ENCODE measurements at regions not wholly inside any gene's neighbourhood (a gene's known extent, or its start where the extent isn't known, plus 50 kb on each side); places are given as distances from the start of the nearest gene placed in this dataset.
"Not testable (repeated sequence)": the region's sequence is repeated elsewhere in the genome, so short reads cannot be mapped to it uniquely, and the experiment has no call there.

DNA sequence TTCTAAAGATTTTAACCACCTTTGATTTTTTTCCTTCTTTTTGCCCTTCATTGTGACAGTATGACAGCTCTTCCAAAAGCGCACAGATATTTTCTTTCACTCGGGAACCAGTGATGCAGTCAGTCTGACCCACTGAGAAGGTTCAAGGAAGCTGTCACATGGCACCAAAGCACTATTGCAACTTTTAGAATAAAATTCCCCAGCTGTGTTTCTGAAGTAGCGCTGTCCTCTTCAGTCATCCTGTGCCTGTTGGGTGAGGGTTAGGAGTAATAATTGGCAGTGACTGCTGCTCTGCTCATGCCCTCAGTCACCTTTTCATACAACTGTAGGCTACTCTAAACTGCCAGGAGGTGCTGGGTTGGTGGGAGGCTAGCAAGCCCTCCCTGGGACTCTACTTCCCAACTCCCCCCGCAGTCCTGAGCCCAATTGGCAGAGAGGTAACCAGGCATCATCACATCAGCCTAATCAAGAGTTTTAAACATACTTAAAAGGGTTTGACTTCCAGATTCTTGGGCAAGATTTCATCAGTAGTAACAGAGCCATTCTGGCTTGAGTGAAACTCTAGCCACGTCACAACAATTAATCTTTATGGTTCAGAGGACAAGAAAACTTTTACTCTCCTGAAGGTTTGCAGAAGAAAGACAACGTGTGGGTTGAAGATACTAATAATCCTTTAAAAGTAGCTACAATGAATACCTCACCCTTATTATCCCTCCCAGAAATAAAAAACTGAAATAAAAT lies 473.3 kb downstream of the FBXO15 start:
- no peak for DNase-seq

DNA sequence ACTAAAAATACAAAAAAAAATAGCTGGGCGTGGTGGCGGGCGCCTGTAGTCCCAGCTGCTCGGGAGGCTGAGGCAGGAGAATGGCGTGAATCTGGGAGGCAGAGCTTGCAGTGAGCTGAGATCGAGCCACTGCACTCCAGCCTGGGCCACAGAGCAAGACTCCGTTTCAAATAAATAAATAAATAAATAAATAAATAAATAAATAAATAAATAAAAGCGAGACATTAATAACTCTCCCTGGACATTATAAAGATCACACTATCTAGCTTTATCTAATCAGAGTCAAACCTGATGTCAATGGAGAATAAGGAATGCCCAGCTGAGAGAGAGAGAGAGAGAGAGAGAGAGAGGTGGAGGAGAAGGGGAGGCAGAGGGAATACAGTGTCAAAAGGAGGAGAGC lies 476.2 kb downstream of the FBXO15 start:
- not testable (repeated sequence) for DNase-seq

DNA sequence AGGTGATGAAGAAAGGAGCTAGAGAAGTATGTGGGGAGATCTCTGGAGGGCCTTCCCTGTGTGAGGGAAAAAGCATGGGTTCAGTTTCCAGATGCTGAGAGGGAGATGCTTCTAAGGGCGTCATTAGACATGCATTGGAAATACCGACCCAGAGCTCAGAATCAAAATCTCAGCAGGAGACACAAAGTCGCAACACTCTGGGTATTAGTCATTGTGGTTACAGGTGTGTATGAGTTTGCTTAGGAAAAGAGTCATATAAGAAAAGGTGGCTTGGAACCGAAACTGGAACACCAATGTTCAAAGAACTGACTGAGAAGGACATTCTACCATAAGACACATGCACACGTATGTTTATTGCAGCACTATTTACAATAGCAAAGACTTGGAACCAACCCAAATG lies 477.1 kb downstream of the FBXO15 start:
- DNase-seq, result no peak

DNA sequence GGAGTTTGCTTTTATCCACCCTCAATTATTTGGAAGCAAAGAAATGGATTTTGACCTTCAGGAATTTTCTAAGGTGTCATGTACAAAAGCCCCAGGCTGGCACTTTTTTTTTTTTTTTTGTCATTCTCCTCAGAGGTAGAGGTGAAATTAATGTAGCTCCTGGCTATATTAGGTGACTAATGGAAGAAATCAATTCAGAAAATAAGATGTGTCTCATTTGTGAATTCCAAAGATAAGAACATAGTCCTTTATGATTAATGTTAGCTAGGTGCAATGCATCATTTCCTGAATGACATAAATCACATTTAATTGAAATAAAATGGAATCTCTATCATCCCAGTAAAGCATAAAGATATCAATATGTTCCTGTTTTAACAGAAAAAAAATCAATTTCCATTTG lies 477.6 kb downstream of the FBXO15 start:
- DNase-seq, result no peak

DNA sequence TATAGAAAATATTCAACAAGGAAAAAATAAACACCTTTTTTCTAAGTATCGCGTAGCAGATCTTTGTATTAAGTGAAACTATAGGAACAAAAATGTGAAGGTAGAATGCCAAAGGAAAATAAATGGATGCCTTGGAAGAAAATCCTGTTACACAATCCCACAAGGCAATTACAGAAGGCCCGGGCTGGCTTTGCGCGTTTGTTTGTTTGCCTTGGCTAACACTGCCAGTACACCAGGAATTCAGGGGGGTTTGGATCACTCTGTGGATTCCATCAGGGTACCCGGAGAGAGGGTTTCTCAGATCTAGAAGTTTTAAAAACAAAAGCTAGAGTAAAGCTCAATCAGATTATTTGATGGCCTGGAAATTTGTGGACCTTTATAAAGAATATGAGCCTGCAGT lies 478.3 kb downstream of the FBXO15 start:
- no peak for DNase-seq

DNA sequence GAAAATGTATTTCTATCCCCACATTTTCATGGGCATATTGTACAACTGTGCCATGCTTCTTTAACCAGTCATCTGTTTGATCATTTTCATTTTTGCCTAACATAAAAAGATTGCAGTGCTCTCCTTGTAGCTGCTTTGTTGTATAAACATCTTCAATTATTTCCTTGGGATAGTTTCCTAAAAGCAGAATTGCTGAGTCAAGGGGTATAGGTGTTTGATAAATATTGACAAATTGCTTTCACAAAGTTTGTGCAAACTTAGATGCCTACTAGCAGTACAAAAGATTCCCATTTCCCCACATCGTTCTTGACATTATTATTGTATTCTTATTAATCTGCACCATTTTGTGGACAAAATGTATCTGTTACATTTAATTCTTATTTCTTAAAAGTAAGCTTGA lies 479.6 kb downstream of the FBXO15 start:
- no peak for DNase-seq

DNA sequence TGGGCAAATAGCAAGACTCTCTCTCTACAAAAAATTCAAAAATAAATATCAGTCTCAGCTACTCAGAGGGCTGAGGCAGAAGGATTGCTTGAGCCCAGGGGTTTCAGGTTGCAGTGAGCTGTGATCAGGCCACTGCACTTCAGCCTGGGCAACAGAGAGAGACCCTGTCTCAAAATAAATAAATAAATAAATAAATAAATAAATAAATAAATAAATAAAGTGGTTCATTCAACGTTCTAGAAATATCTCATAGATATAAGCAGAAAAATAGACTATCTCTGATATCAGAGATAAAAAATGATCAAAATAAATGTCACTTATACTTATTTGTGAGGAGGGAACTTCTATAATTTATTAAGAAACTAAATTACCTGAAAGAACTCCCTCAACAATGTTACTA lies 480.9 kb downstream of the FBXO15 start:
- no peak for DNase-seq

DNA sequence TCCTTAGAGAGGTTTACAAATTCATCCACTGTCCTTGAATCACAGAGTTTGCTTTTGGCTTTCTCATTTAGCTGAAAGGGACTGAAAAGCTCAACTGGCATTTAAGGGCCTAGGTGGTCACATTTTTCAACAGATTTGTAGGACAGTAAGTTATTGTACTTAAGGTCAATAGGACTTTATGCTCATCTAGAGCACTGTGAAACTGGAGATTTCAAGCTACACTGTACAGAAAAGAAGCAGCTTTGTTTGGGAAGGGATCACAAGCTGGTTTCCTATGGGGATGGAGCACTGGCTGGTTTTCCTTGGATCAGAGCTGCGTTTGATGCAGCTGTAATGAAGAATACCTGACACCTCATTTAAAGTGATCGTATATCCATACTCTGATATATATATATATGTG lies 482.7 kb downstream of the FBXO15 start:
- no peak for DNase-seq

DNA sequence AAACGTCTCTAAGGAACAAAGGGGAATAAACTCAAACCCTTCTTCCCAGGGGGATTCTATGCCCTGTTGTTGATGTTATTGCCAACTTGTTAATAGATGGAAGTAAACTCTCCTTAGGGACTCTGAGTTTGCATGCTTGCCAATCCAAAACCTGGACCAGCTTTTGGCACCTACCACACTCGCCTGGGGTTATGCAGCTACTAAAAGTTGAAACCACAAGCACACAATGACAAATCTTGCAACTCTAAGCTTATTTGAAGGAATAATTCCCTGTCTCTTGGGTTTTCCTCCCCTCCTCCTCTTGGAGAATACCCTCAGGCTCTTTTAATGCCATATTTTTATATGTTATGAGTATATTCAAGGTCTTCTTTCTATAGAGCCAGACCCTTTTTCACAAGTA lies 484.1 kb downstream of the FBXO15 start:
- no peak for DNase-seq

DNA sequence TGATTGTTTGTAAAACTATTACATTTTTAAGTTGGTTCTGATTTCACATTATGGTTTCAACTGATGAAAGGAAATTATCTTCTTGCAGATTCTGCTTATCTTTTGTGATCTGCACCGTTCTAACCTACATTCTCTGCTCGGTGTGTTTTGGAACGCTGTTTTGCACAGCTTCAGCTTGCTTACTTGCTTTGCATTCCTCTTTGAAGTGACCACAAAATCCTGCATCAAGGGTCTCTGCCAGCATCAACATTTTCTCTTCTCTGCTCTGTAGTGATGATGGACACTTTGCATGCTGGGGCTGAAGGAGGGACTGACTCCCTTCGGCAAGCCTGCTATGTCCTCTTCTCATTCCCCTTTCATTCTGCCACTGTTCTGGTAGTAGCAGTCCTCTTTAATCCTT lies 485.2 kb downstream of the FBXO15 start:
- no peak for DNase-seq

DNA sequence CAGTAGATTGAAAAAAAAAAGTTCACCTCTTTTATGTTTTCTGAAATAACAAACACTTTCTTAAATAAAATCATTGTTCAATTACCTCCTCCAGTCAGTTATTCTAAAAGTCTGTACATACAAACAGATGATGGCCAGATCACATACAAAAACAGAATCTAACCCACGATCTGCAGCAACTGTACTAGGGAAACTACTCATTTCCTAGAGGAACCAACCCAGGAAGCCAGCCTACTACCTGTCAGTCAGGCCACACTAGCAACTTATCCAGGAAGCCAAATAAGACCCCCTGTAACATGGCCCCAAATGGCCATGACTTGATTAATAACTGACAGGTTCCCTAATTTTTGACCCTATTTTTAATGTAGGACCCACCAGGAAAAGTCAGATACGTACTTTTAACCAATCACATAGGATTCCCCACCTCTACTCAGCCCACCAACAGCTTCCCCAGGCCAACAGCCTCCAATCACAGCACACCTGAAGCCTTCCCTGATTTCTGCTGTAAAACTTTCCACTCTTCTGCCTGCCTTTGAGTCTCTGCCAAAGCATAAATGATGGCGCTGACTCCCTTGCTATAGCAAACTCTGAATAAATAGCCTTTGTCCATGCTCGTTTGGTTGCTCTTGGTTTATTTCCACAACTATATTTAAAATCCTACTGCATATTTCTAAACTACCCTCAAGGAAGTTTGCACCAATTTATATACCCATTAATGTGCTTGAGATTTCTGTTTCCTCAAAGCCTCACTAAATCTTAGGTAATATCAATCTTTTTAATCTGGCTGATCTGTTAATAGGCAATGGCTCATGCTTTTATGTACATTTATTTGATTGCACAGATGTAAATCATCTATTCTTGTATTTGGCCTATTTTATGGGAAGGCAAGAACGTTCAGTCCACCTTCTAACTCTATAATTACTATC lies 486.4 kb downstream of the FBXO15 start:
- no peak for DNase-seq

DNA sequence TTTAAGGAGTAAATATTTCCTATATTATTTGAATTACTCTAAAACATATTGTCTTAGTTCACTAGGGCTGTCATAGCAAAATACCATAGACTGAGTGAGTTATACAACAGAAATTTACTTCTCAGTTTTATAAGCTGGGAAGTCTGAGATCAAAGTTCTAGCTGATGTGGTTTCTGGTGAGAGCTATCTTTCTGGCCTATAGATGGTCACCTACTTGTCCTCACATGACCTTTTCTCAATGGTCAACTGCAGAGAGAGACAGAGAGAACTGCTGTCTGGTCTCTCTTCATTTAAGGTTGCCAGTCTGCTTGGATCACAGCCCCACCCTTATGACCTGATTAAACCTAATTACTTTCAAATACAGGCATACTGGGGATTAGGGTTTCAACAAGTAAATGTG lies 490.9 kb downstream of the FBXO15 start:
- DNase-seq, result no peak

DNA sequence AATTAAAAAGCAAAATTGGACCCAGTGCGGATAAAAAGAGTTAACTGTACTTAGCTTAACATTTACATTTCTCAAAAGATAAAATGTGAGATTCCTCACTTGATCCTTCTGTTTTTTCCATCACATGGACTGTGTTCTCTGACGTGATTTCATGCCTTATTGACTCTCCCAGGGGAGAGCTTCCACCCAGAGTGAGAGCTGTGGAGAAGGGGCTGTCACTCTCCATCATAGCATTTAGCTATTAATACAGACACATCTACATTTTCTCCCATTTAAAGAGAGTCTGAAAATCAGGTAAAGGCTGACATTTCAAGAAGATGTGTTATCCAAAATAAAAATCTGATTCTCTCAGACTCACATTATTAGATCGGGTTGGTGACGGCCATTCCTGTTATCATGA lies 493.8 kb downstream of the FBXO15 start:
- no peak for DNase-seq

DNA sequence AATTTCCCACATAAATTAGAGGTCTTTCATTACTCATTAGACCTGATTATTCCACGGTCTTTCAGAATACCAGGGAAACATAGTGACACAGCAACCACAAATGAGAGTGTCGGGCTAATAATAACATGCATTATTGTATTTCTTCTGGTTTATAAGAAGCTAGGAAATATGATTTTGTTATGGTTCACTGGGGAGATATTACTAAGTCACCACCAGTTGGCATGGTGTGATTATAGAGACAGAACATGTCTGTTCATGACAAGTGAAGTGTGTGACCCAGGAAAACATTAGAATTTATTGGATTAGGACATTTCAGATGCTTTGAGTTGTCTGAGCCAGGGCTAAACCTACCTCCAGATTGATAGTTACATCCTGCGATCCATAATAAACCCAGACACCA lies 494.4 kb downstream of the FBXO15 start:
- no peak for DNase-seq

DNA sequence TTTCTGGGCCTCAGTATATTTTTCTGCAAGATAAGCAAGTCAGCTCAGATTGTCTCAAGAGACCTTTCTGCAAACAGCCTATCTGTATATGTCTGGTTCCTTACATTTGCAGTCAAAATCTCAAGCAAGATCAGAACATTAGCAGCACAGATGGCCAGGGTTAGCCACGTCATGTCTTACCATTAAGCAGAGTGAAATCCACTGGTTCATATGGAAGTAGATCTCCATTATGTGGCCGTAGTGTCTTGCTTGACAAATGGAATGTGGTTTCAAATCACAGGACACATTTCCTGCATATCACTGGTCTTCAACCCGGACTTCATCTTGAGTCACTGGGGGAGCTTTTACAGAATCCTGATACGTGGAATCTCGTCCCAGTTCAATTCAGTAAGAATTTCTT lies 500.2 kb downstream of the FBXO15 start:
- DNase-seq, result no peak

DNA sequence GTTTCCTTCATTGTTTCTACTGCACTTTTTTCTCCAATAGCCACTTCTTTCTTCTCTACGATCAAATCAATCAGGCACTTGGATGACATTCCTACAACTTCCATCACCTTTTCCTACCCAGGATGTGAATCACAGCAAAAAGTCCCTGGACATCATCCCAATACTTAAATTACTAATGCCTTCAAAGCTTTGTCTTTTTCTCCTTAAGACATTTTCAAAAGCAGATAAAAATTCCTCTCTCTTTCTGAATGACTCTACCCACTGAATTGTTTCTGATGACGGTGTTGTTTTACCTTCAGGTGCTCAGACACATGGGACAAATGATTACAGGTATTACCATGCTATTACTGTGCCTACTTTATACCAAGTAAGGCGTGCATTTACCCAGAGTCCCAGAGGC lies 500.9 kb downstream of the FBXO15 start:
- no peak for DNase-seq

DNA sequence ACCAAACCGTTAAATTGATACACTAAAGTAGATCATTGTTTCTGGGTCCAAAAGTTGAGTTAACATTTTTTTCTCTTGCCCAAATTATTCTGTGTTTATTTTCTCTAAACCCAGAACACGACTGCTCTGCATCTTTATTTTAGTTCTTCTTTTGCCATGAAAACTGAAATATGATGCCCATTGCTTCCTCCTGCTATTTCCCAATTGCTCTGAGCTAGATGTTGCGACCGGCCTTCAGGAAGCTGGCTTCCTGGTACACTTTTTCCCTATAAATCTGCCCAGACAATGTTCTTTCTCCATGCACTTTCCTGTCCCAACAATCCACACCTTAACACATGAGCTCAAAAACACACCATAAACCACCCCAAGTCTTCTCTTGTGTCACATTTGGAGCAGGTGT lies 501.4 kb downstream of the FBXO15 start:
- DNase-seq, result no peak

DNA sequence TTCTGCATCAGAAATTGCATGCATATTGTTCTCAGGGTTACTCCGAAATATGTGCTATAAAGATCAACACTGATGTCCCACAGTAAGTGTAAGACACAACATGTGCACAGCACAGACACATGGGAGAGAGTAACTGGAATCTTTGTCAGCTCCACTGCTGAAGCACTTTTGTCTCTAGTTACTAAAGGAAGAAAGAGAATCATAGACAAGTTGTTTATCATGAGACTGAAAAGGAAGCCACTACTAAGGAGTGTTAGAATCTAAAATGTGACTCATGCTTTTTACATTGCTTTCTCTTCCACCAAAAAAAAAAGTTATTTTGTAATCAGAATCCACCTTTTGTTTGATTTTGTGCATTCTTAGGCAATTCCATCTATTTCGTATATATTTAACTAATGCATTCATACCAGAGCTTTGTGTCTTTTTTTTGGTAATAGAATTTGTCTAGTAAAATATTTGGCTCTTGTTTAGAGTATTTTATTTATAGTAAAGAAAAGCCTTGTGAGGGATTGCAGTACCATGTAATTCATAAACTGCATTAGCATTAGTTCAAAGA lies 502.4 kb downstream of the FBXO15 start:
- no peak for DNase-seq

DNA sequence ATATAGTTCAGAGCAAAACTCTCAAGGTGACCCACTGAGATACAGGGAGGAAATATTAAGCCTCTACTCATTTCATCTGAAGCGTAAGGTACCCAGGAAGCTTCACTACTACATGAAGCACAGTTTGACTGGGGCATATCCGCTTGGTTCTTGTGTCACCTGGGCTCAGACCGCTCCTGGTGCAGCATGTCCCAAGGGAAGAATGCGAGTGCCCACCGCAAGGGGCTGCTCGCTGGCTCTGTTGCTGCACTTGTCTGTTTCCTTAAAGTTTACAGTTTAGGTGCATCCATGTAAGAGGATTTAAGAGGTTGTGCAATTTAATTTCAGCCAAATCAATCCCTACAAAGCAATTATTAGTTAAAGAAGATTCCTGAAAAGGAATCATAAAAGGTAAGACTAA lies 507.8 kb downstream of the FBXO15 start:
- no peak for DNase-seq

DNA sequence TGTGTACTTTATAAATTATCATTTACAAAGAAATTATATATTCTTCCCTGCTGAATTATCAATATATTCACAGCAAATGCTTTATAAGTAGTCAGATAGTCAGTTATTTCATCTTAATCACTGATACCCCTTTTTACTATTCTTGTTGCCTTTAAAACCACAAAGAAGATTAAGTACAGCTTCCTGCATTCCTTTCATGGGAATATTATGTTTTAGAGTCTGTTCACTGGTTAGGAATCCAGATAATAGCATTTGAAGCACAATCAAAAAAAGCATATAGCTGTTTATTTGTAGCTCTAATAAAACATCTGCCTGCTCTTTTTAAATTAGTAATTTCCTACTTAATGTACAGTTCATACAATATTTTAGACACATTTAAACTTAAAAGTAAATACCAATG lies 508.9 kb downstream of the FBXO15 start:
- no peak for DNase-seq

DNA sequence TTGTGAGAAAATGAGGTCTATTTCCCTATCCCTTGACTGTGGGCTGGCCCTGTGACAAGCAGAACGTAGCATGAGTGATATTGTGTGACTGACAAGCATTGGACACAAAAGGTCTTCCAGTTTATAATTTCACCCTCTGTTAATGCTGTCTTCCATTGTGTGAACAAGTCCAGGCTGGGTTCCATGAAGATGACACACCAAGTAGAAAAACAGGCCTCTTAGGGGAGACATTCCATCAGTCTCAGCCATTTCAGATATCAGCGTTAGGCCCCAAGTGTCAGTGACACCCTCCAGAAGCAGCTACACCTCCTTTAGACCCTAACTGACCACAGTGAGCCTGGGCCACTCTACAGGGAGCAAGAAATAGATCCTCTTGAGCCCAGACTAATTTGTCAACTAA lies 511.3 kb downstream of the FBXO15 start:
- no peak for DNase-seq

DNA sequence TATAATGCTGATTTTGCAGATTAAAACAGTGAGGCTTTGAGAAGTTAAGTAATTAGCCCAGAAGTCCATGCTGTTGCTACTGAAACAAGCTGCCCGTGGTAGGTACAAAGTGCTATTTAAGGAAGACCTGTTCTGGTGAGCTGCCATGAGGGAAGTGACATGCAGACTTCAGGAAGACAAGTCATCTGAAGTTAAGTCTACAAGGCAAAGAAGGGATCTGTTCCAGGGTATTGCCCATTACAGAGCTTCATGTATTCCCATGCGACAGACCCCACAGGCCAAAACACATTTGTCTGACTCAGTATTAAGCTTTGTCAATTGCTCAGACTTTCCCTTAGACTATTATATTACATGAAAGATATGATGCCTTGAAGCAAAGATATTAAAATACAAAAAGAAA lies 520.8 kb downstream of the FBXO15 start:
- DNase-seq, result no peak

DNA sequence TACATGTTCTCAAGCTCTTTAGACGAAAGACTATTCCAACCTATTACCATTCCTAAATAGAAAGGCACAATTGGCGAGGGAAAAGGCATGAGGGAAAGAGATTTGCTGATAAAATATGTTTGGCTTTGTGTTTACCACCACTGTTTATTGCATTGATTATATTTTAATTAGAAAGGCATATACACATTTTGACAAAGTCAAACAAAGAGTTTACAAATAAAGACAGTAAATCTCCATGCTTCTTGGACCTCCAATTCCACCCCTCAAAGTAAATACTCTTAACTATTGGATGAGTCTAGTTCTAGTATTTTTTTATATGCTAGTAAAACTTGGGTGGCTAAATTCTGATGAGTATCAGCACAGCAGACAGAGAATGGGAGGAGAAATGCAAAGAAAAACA lies 521.4 kb downstream of the FBXO15 start:
- DNase-seq, result no peak

DNA sequence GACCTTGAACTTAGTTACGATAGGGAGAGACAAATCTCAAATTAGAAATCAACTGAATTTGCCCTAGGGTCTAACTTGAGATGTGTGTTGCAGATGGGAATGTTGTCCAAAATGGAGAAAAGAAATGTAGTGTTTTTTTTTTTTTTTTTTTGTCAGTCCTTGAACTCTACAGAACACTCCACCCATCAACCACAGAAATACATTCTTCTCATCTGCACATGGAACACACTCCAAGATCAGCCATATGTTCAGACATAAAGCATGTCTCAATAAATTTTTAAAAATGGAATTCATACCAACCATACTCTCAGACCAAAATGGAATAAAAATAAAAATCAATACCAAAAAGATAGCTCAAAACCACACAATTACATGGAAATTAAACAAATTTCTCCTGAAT lies 526.5 kb downstream of the FBXO15 start:
- DNase-seq, result no peak

Measured in activated T-cell treated with anti-CD3 and anti-CD28 coated beads, Interleukin-2, amount 50 U/mL, for 1 hour (primary cell).